Colon (tissue), 2 donors: ENCODE measurements at regions not wholly inside any gene's neighbourhood (a gene's known extent, or its start where the extent isn't known, plus 50 kb on each side); places are given as distances from the start of the nearest gene placed in this dataset.

ENCODE experiments used
- FAIRE-seq: peaks from 2 replicates; lab custom pipeline; 2012; peaks lifted over from hg19 to GRCh38; lab: Jason Lieb, UNC
- donor health status: control.
- donor health status: control.

GRCh38 chr10:130820880-130821482 is 490.5 kb downstream of the TCERG1L start:
- no peak for FAIRE-seq

- FAIRE-seq, result no peak
Measured at GRCh38 chr10:130824230-130825014, 487.1 kb downstream of the TCERG1L start.

GRCh38 chr10:130833596-130833995 is 477.9 kb downstream of the TCERG1L start:
- no peak for FAIRE-seq

- no peak for FAIRE-seq
Measured at GRCh38 chr10:130834170-130834569, 477.4 kb downstream of the TCERG1L start.

GRCh38 chr10:130834573-130834972 is 476.9 kb downstream of the TCERG1L start:
- FAIRE-seq, result no peak

- FAIRE-seq, result no peak
Measured at GRCh38 chr10:130835068-130835467, 476.5 kb downstream of the TCERG1L start.

GRCh38 chr10:130836344-130836743 is 475.2 kb downstream of the TCERG1L start:
- FAIRE-seq, result no peak

- FAIRE-seq, result no peak
Measured at GRCh38 chr10:130843051-130843653, 468.4 kb downstream of the TCERG1L start.

- FAIRE-seq, result no peak
Measured at GRCh38 chr10:130844310-130844709, 467.2 kb downstream of the TCERG1L start.

GRCh38 chr10:130847170-130847569 is 464.4 kb downstream of the TCERG1L start:
- no peak for FAIRE-seq

GRCh38 chr10:130848855-130849254 is 462.7 kb downstream of the TCERG1L start:
- FAIRE-seq, result no peak

GRCh38 chr10:130854151-130854550 is 457.4 kb downstream of the TCERG1L start:
- FAIRE-seq, result no peak

- FAIRE-seq, result no peak
Measured at GRCh38 chr10:130857631-130858295, 453.8 kb downstream of the TCERG1L start.

GRCh38 chr10:130858626-130859025 is 452.9 kb downstream of the TCERG1L start:
- no peak for FAIRE-seq

- FAIRE-seq, result no peak
Measured at GRCh38 chr10:130859427-130859826, 452.1 kb downstream of the TCERG1L start.

GRCh38 chr10:130862122-130862521 is 449.4 kb downstream of the TCERG1L start:
- FAIRE-seq, result no peak

- no peak for FAIRE-seq
Measured at GRCh38 chr10:130862626-130863025, 448.9 kb downstream of the TCERG1L start.

GRCh38 chr10:130863044-130863443 is 448.5 kb downstream of the TCERG1L start:
- FAIRE-seq, result no peak

GRCh38 chr10:130864961-130865818 is 446.3 kb downstream of the TCERG1L start:
- no peak for FAIRE-seq

GRCh38 chr10:130866857-130867256 is 444.7 kb downstream of the TCERG1L start:
- no peak for FAIRE-seq

- FAIRE-seq, result no peak
Measured at GRCh38 chr10:130867446-130868194, 443.9 kb downstream of the TCERG1L start.
